ENCODE measurements at regions not wholly inside any gene's neighbourhood (a gene's known extent, or its start where the extent isn't known, plus 50 kb on each side); places are given as distances from the start of the nearest gene placed in this dataset.
A peak's percentile ranks its signal among the peaks of the same experiment; 100 is the strongest.

DNA sequence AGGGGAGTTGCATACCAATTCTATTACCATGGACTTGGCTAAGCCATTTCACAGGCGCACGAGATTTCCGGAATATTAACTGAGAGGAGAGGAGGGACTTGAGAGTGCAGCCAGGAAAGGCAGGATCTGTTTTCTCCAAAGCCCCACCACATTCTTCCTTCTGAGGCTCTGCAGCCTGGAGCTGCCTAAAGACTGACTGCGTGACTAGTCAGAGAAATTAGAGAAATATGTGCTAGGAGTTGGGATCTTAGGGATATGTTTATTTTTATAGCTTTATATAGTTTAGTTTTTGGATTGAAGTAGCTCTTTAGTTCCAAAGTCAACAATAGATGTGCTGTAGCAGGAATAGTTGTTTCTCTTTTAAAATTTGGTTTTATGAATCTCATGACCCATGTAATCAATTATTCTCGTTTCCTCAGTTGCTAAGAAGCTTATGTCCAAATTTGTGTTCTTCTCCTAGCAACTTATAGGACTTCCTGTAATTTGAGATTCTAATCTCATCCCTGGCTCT is 300.1 kb upstream of the DDX53 start:
- intact Hi-C loops (cut with micrococcal nuclease), result no loop called here
- DNase-seq, result no peak
- H3K36me3 Mint-ChIP-seq (ENCODE audit: low read depth), result no peaks in the 10 kb centered on the region
- H3K4me3 Mint-ChIP-seq, result no peak overlapping the region
- H3K9me3 Mint-ChIP-seq, result no peaks in the 10 kb centered on the region
- CTCF ChIA-PET, result no interaction called here
- H3K27me3 Mint-ChIP-seq (ENCODE audit: low read depth), result no peaks in the 10 kb centered on the region
- H3K27ac Mint-ChIP-seq, result no peak overlapping the region
- H3K4me1 Mint-ChIP-seq (ENCODE audit: low read depth), result no peaks in the 10 kb centered on the region

GRCh38 chrX:22712942-22713341 is 286.8 kb upstream of the DDX53 start:
- intact Hi-C loops (cut with micrococcal nuclease), result no loop called here
- no peak overlapping the region for H3K27ac Mint-ChIP-seq
- no peaks in the 10 kb centered on the region for H3K9me3 Mint-ChIP-seq
- CTCF ChIA-PET, result no interaction called here
- no peak overlapping the region for H3K4me3 Mint-ChIP-seq
- H3K36me3 Mint-ChIP-seq (ENCODE audit: low read depth), result no peaks in the 10 kb centered on the region
- H3K4me1 Mint-ChIP-seq (ENCODE audit: low read depth), result no peaks in the 10 kb centered on the region
- no peaks in the 10 kb centered on the region for H3K27me3 Mint-ChIP-seq (ENCODE audit: low read depth)
- no peak for DNase-seq

GRCh38 chrX:22730542-22730941 is 269.2 kb upstream of the DDX53 start:
- Mint-ChIP-seq H3K27ac (no peak overlapping the region), H3K9me3 (no peaks in the 10 kb centered on the region), H3K27me3 (ENCODE audit: low read depth) (peaks cover 2% of the 10 kb centered on the region), H3K36me3 (ENCODE audit: low read depth) (no peaks in the 10 kb centered on the region), H3K4me3 (no peak overlapping the region), H3K4me1 (ENCODE audit: low read depth) (no peaks in the 10 kb centered on the region)
- no peak for DNase-seq
- intact Hi-C loops (cut with micrococcal nuclease), result no loop called here
- CTCF ChIA-PET, result no interaction called here

DNA sequence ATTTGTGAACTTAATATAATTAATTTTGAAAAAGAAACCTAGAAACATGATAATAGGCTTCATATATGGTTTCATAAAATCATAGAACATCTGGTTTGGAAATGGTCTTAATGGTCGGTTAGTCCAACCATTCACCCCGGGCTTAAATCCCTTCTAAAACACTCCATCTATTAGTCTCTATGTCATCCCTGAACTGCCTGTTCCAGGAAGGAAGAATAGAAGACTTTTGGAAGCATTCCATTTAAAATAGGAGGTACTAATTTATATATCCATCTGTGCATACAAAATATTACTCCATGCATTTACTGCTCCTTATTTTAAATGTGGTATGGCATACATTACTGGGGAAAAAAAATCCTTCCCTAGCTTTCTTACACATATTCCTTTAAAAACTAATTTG is 262.2 kb upstream of the DDX53 start:
- Mint-ChIP-seq H3K36me3 (ENCODE audit: low read depth) (no peaks in the 10 kb centered on the region), H3K9me3 (no peaks in the 10 kb centered on the region), H3K4me3 (no peak overlapping the region), H3K4me1 (ENCODE audit: low read depth) (no peaks in the 10 kb centered on the region), H3K27ac (no peak overlapping the region), H3K27me3 (ENCODE audit: low read depth) (peaks cover 2% of the 10 kb centered on the region)
- CTCF ChIA-PET, result no interaction called here
- intact Hi-C loops (cut with micrococcal nuclease), result no loop called here
- DNase-seq, result no peak

GRCh38 chrX:22739276-22739675 is 260.5 kb upstream of the DDX53 start:
- CTCF ChIA-PET, result interaction anchor here (0.7 kb wide), 1 partner anchor 9 kb away, joined by 3 read pairs; no protein-coding TSS in a partner anchor
- no peak for DNase-seq
- Mint-ChIP-seq H3K36me3 (ENCODE audit: low read depth) (no peaks in the 10 kb centered on the region), H3K9me3 (no peaks in the 10 kb centered on the region), H3K27ac (no peak overlapping the region), H3K4me1 (ENCODE audit: low read depth) (no peaks in the 10 kb centered on the region), H3K4me3 (no peak overlapping the region), H3K27me3 (ENCODE audit: low read depth) (peaks cover 2% of the 10 kb centered on the region)
- intact Hi-C loops (cut with micrococcal nuclease), result no loop called here

DNA sequence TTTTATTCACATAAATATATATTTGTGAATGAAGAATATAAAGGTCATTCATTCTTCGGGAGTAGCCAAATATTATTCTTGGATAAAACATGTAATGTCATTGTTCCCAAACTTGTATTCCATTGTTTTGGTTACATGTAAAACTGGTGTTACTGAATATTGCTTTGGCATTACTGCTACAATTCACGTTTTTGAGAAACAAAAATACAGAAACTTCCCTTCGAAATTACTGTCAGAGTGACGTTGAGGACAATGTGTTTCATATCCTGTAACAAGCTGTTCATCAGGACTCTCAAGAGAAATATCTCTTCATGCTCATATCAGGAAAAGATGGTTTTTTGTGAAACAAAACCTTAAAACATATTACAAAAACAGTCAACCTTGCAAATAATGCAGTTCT is 258.9 kb upstream of the DDX53 start:
- no peak for DNase-seq
- H3K4me3 Mint-ChIP-seq, result no peak overlapping the region
- H3K9me3 Mint-ChIP-seq, result no peaks in the 10 kb centered on the region
- no peaks in the 10 kb centered on the region for H3K4me1 Mint-ChIP-seq (ENCODE audit: low read depth)
- intact Hi-C loops (cut with micrococcal nuclease), result no loop called here
- CTCF ChIA-PET, result no interaction called here
- peaks cover 2% of the 10 kb centered on the region for H3K27me3 Mint-ChIP-seq (ENCODE audit: low read depth)
- no peak overlapping the region for H3K27ac Mint-ChIP-seq
- no peaks in the 10 kb centered on the region for H3K36me3 Mint-ChIP-seq (ENCODE audit: low read depth)

DNA sequence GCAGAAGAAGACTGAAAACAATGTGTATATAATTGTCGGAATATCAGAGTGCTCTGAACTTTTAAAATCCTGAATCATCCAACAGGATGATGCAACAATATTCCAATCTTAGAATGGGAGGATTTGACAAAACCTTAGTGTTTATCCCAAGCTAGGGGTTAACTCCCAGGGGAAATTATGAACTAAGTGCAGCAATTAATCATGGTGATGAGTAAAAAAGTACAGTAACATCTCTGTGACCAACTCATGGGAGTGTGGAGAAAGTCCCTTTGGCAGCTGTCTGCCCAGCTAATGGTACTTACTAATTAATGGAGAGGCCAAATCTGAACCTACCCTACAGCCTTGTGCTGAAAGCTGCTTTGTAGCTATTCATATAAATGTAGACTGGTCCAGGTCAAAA is 257.6 kb upstream of the DDX53 start:
- intact Hi-C loops (cut with micrococcal nuclease), result no loop called here
- no peaks in the 10 kb centered on the region for H3K4me1 Mint-ChIP-seq (ENCODE audit: low read depth)
- CTCF ChIA-PET, result no interaction called here

GRCh38 chrX:22746081-22746480 is 253.7 kb upstream of the DDX53 start:
- intact Hi-C loops (cut with micrococcal nuclease), result no loop called here
- H3K4me3 Mint-ChIP-seq, result no peak overlapping the region
- H3K9me3 Mint-ChIP-seq, result no peaks in the 10 kb centered on the region
- no peak overlapping the region for H3K27ac Mint-ChIP-seq
- no peak for DNase-seq
- CTCF ChIA-PET, result no interaction called here
- H3K36me3 Mint-ChIP-seq (ENCODE audit: low read depth), result no peaks in the 10 kb centered on the region
- H3K4me1 Mint-ChIP-seq (ENCODE audit: low read depth), result no peaks in the 10 kb centered on the region
- peaks cover 4% of the 10 kb centered on the region for H3K27me3 Mint-ChIP-seq (ENCODE audit: low read depth)

More for the DNA sequence above, 257.6 kb upstream of the DDX53 start:
- Mint-ChIP-seq H3K4me3 (no peak overlapping the region), H3K27me3 (ENCODE audit: low read depth) (peaks cover 2% of the 10 kb centered on the region), H3K9me3 (no peaks in the 10 kb centered on the region), H3K27ac (no peak overlapping the region), H3K36me3 (ENCODE audit: low read depth) (no peaks in the 10 kb centered on the region)
- DNase-seq, result no peak

DNA sequence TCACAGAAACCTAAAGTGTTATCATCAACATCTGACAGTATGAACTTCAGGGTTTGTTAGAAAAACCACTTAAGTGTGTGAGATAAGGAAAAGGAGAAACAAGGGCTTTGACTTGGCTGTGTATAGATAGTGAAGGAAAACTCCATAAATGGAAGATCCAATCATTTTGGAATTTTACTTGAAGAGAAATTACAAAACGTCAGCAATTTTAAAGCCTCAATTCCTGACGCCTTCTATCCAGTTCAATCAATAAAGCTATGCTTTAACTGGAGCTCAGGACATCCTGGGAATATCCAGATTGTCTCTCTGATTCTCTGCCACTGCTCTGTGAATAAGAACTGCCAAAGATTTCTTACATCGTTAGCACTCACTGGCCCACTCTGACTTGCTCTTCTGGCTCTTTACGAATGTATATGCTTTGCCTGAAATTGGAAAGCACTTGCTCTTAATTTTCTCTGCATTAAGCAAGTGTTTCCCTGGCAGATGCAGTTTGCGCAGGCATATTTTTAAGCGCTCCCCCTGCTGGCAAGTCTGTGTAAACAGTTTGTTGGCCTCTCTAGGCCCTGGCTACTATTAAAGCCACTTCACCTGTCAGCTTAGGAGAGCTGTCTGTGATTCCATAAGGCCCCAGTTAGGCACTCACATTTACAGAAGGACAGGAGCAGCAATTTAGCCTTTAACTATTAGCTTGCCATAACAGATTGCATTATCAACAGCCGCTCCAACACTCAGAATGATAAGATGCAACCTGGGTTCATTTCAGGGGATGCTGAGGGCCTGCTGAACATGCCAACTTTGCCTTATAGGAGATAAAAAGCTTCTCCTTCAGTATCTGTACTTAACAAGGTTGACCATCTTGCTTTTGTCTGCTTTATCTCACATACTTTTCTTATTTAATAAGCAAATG is 251.4 kb upstream of the DDX53 start:
- Mint-ChIP-seq H3K9me3 (no peaks in the 10 kb centered on the region), H3K27ac (no peak overlapping the region), H3K27me3 (ENCODE audit: low read depth) (peaks cover 4% of the 10 kb centered on the region), H3K4me1 (ENCODE audit: low read depth) (no peaks in the 10 kb centered on the region), H3K4me3 (no peak overlapping the region), H3K36me3 (ENCODE audit: low read depth) (no peaks in the 10 kb centered on the region)
- DNase-seq, result peak; percentile 38
- CTCF ChIA-PET, result interaction anchor here (0.5 to 1.9 kb wide), 8 partner anchors 9 to 763 kb away, joined by 3 to 4 read pairs (median 3); no protein-coding TSS in a partner anchor
- intact Hi-C loops (cut with micrococcal nuclease), result loop anchor here (1.0 kb wide), 3 partner anchors 612 to 909 kb away; partner anchors contain the start of gene MBTPS2

DNA sequence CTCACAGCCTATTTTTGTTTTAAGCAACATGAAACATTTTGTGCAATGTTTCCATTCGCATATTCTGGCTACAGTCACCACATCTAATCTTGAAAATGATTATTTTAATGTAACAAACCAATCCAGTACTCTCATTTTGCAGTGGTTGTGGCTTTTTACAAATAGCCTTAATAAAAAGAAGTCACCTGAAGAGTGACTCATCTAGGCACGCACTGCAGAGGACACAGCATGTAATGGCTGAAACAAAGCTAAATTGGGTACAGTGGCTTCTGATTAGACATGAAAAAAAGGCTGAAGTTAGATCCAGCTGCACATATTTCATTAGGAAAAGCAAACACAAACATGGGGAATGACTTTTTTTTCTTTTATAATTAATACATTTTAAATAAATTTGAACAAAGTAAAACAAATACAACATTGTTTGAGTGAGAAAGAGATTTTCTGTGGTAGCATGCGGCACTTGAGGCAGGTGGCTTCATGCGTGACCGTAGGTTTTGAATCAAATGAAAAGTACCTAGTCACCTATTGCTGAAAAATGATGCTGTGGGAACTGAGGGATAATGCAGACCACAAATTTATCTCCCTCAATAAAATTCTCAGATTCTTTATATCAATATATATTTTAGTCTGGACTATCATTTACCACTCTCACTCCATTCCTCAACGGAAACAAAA is 240.8 kb upstream of the DDX53 start:
- Mint-ChIP-seq H3K27ac (no peak overlapping the region), H3K36me3 (ENCODE audit: low read depth) (no peaks in the 10 kb centered on the region), H3K9me3 (no peaks in the 10 kb centered on the region), H3K4me1 (ENCODE audit: low read depth) (no peaks in the 10 kb centered on the region), H3K4me3 (no peak overlapping the region), H3K27me3 (ENCODE audit: low read depth) (no peaks in the 10 kb centered on the region)
- CTCF ChIA-PET, result no interaction called here
- DNase-seq, result no peak
- intact Hi-C loops (cut with micrococcal nuclease), result no loop called here

- H3K36me3 Mint-ChIP-seq (ENCODE audit: low read depth), result no peaks in the 10 kb centered on the region
- CTCF ChIA-PET, result no interaction called here
- intact Hi-C loops (cut with micrococcal nuclease), result no loop called here
These were observed 239.2 kb upstream of the DDX53 start for GRCh38 chrX:22760513-22761057.

DNA sequence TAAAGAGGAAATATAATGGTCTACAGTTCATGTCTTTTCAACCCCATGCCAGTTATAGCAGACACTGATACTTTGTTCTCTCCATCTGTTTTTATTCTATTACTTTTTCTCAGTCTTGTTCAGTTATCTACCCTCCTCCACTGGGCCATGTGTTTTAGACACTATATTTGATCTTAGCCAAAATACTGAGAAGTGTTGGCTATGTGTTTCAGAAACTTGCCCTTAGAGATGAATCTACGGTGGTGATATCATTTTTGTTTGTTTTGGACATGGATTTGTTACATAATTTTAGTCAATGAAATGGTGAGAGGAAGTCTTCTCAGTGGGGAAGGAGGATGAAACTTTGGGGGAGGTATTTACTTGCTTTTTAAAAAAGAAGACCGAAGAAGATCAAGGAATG is 211.5 kb upstream of the DDX53 start:
- CTCF ChIA-PET, result no interaction called here
- no peak for DNase-seq
- no peaks in the 10 kb centered on the region for H3K4me1 Mint-ChIP-seq (ENCODE audit: low read depth)
- no peak overlapping the region for H3K27ac Mint-ChIP-seq
- peaks cover 2% of the 10 kb centered on the region for H3K9me3 Mint-ChIP-seq
- H3K27me3 Mint-ChIP-seq (ENCODE audit: low read depth), result peaks cover 3% of the 10 kb centered on the region
- H3K36me3 Mint-ChIP-seq (ENCODE audit: low read depth), result no peaks in the 10 kb centered on the region
- no peak overlapping the region for H3K4me3 Mint-ChIP-seq
- intact Hi-C loops (cut with micrococcal nuclease), result no loop called here

More at GRCh38 chrX:22760513-22761057, 239.2 kb upstream of the DDX53 start:
- Mint-ChIP-seq H3K9me3 (no peaks in the 10 kb centered on the region), H3K4me1 (ENCODE audit: low read depth) (no peaks in the 10 kb centered on the region), H3K27ac (no peak overlapping the region), H3K4me3 (no peak overlapping the region), H3K27me3 (ENCODE audit: low read depth) (no peaks in the 10 kb centered on the region)
- DNase-seq, result no peak
